K562 (cell line): ENCODE measurements at regions not wholly inside any gene's neighbourhood (a gene's known extent, or its start where the extent isn't known, plus 50 kb on each side); places are given as distances from the start of the nearest gene placed in this dataset.

ENCODE experiments used
- ATAC-seq: fragments of 200-7000 bp; cut with Tn5 transposase; 3 replicates; pipeline ENCODE4 v1.9.1; 2020; ENCODE audit warnings: moderate library complexity
- BruUV-seq: library from RNA; stranded (reverse); fragments of 400-500 nt; replicated peaks from 2 replicates; lab custom pipeline; 2021; lab: Mats Ljungman, UMichigan
- CTCF ChIA-PET: fragments of 300-600 bp; formaldehyde crosslinking; extraction: SDS; loops from one replicate; lab custom pipeline; 2021; ENCODE audit warnings: low intra/inter-chr PET ratio; lab: Yijun Ruan, JAX
- POLR2A ChIA-PET: fragments of 300-600, 350-650 bp; sonication (Branson Sonifier 250); formaldehyde crosslinking; extraction: SDS; loops from one replicate; lab custom pipeline; 2021; ENCODE audit warnings: antibody characterized with exemption, inconsistent platforms; lab: Yijun Ruan, JAX
- DNase-seq, 4 experiments: peaks; one replicate each; pipeline versions ENCODE4 v3.0.0 to v3.0.0-alpha.2; 2011 to 2018; ENCODE audit warnings: low spot score in 3 of 4, mixed read lengths in 3 of 4; ENCODE audit errors: extremely low read depth in 1 of 4
- FAIRE-seq: peaks from 2 replicates; lab custom pipeline; 2011; peaks lifted over from hg19 to GRCh38; lab: Jason Lieb, UNC
- H2AFZ ChIP-seq: 2 replicates; pipeline ENCODE4 v1.6.0; 2011; ENCODE audit warnings: low read depth, low read length, control low read depth, inconsistent platforms
- H3K27ac ChIP-seq: fragments of 200-600 bp; 3 replicates; pipeline ENCODE4 v1.8.0; 2011; ENCODE audit warnings: low read depth, mild to moderate bottlenecking, control low read depth, inconsistent platforms, low read length, moderate library complexity, mixed read lengths; ENCODE audit errors: extremely low read depth
- H3K27me3 ChIP-seq, 2 experiments: fragments of 300-600 bp in 1 of 2; 2 replicates in 1 of 2; 3 replicates in 1 of 2; pipeline versions ENCODE4 v1.6.0 to v1.8.0; 2011; ENCODE audit warnings: inconsistent platforms in 2 of 2, low read length in 2 of 2, mild to moderate bottlenecking in 1 of 2, mixed read lengths in 1 of 2, moderate library complexity in 1 of 2; ENCODE audit not compliant: control insufficient read depth in 2 of 2, insufficient read depth in 2 of 2
- H3K36me3 ChIP-seq: fragments of 300-600 bp; 3 replicates; pipeline ENCODE4 v1.8.0; 2011; ENCODE audit warnings: mild to moderate bottlenecking, low read length, inconsistent platforms; ENCODE audit not compliant: control insufficient read depth, insufficient read depth
- H3K4me1 ChIP-seq, 2 experiments: fragments of 200-600 bp in 1 of 2; replicated peaks in 1 of 2; 2 replicates in 1 of 2; 3 replicates in 1 of 2; pipeline versions ENCODE4 v1.5.1 to v1.8.0; 2011; ENCODE audit warnings: inconsistent platforms in 2 of 2, low read length in 2 of 2, mild to moderate bottlenecking in 1 of 2, mixed read lengths in 1 of 2, moderate library complexity in 1 of 2; ENCODE audit not compliant: control insufficient read depth in 2 of 2, insufficient read depth in 2 of 2
- H3K4me2 ChIP-seq: 2 replicates; pipeline ENCODE4 v1.6.1; 2011; ENCODE audit warnings: low read length, control low read depth, inconsistent platforms, mixed read lengths; ENCODE audit not compliant: insufficient read depth
- H3K4me3 ChIP-seq: fragments of 200-600 bp; sonication (generic), shearing (Covaris generic); 2 replicates; pipeline ENCODE4 v1.5.1; 2016; ENCODE audit warnings: control low read depth, inconsistent platforms
- H3K79me2 ChIP-seq: fragments of 200-600 bp; 3 replicates; pipeline ENCODE4 v1.8.0; 2011; ENCODE audit warnings: low read length, inconsistent platforms; ENCODE audit not compliant: control insufficient read depth, insufficient read depth
- H3K9ac ChIP-seq, 2 experiments: 2 replicates each; pipeline versions ENCODE4 v1.6.0 to v1.6.1; 2011; ENCODE audit warnings: low read depth in 2 of 2, low read length in 2 of 2, control low read depth in 1 of 2, inconsistent platforms in 1 of 2, mild to moderate bottlenecking in 1 of 2, mixed read lengths in 1 of 2; ENCODE audit not compliant: insufficient read depth in 1 of 2
- H3K9me1 ChIP-seq: one replicate; pipeline ENCODE4 v1.6.0; 2011; ENCODE audit warnings: inconsistent platforms, mild to moderate bottlenecking, low read length, moderate library complexity; ENCODE audit not compliant: control insufficient read depth, insufficient read depth
- H3K9me3 ChIP-seq: replicated peaks from 2 replicates; pipeline ENCODE4 v1.5.1; 2011; ENCODE audit warnings: low read depth, low read length, inconsistent platforms; ENCODE audit not compliant: control insufficient read depth, insufficient read depth
- H4K20me1 ChIP-seq: replicated peaks from 2 replicates; pipeline ENCODE4 v1.6.1; 2011; ENCODE audit warnings: low read length, inconsistent platforms, mixed read lengths; ENCODE audit not compliant: control insufficient read depth, insufficient read depth
- ELF4 ChIP-seq: fragments of 450-650 bp; formaldehyde crosslinking; IDR thresholded peaks from 2 replicates; pipeline ENCODE4 v1.4.0; 2022; ENCODE audit warnings: missing genetic modification characterization
- MAFG ChIP-seq: fragments of 450-650 bp; conservative IDR thresholded peaks from 2 replicates; pipeline ENCODE4 v1.6.1; 2016; ENCODE audit warnings: missing genetic modification characterization, missing compliant biosample characterization
- MAFK ChIP-seq: IDR thresholded peaks from 2 replicates; pipeline ENCODE4 v1.6.1; 2011; ENCODE audit warnings: low read length, improper control_type of control experiment
- ZFP1 ChIP-seq: fragments of 450-650 bp; formaldehyde crosslinking; IDR thresholded peaks from 2 replicates; pipeline ENCODE4 v1.4.0; 2020; ENCODE audit warnings: mild to moderate bottlenecking, mixed read lengths
- WGBS: fragments of 100-300 bp; shearing (Covaris generic); methylation state at CpG from one replicate; pipeline ENCODE4 v1.1.6; 2016; ENCODE audit warnings: low coverage, mixed read lengths; ENCODE audit not compliant: insufficient coverage; ENCODE audit errors: missing lambda C conversion rate; 5-methylcytosine and 5-hydroxymethylcytosine counted together
- in situ Hi-C: fragments of 300-500 bp; cut with MboI; formaldehyde crosslinking; loops from 4 replicates; pipeline ENCODE4 v1.15.0; 2018; ENCODE audit warnings: inconsistent platforms, mixed read lengths
- intact Hi-C: fragments of 100-400 bp; cut with micrococcal nuclease; formaldehyde crosslinking; loops from 2 replicates; pipeline ENCODE4 v1.14.2; 2022
- TF ChIP-seq, protein P1 (sequence below): fragments of 250-450 bp; sonication (Bioruptor Pico); IDR thresholded peaks from 2 replicates; pipeline ENCODE4 v1.9.0; 2021; ENCODE audit warnings: mild to moderate bottlenecking, inconsistent platforms
- TF ChIP-seq, protein P2 (sequence below): sonication (generic); formaldehyde crosslinking; IDR thresholded peaks from 2 replicates; pipeline ENCODE4 v1.8.0; 2022; ENCODE audit warnings: mild to moderate bottlenecking, missing genetic modification reagents

DNA sequence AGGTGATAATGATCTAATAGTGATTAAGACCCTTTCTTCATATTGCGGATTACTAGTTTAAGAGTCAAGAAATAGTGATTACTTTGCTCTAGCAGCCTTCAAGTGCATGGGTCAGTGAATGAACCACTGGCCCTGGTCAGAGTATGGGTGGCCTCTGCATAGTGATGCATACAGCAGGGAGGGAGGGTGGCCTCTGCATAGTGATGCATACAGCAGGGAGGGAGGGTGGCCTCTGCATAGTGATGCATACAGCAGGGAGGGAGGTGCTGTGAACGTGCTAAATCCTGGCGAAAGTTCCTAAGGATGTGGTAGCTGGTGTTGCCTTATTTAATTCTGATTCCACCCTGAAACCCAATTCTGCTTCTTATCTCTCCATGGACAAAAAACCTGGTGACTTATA is 246.7 kb upstream of the ARSJ start:
- FAIRE-seq (no peak), ATAC-seq (no peak), DNase-seq (no peak)
- Histone ChIP-seq H2AFZ (no peak overlapping the region), H3K9me3 (no peaks in the 10 kb centered on the region), H3K27ac (no peak overlapping the region), H3K4me3 (no peak overlapping the region), H3K4me2 (no peak overlapping the region), H3K36me3 (no peaks in the 10 kb centered on the region), H3K9ac (no peak overlapping the region), H3K9me1 (no peaks in the 10 kb centered on the region), H4K20me1 (no peaks in the 10 kb centered on the region), H3K79me2 (no peaks in the 10 kb centered on the region), H3K27me3 (no peaks in the 10 kb centered on the region), H3K4me1 (no peaks in the 10 kb centered on the region)
- in situ Hi-C loops: no loop called here
- 0% methylated on average over 3 of the region's 3 CpGs for WGBS
- CTCF ChIA-PET: no interaction called here
- POLR2A ChIA-PET: no interaction called here
- intact Hi-C loops: no loop called here
- BruUV-seq: no TSS peak
- no peak for TF ChIP-seq MAFG (tag)
- TF ChIP-seq, protein P1, sequence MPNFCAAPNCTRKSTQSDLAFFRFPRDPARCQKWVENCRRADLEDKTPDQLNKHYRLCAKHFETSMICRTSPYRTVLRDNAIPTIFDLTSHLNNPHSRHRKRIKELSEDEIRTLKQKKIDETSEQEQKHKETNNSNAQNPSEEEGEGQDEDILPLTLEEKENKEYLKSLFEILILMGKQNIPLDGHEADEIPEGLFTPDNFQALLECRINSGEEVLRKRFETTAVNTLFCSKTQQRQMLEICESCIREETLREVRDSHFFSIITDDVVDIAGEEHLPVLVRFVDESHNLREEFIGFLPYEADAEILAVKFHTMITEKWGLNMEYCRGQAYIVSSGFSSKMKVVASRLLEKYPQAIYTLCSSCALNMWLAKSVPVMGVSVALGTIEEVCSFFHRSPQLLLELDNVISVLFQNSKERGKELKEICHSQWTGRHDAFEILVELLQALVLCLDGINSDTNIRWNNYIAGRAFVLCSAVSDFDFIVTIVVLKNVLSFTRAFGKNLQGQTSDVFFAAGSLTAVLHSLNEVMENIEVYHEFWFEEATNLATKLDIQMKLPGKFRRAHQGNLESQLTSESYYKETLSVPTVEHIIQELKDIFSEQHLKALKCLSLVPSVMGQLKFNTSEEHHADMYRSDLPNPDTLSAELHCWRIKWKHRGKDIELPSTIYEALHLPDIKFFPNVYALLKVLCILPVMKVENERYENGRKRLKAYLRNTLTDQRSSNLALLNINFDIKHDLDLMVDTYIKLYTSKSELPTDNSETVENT (CRISPR knock-in tag): no peak
- no peak for TF ChIP-seq ZFP1 (CRISPR knock-in tag)
- no peak for TF ChIP-seq ELF4 (CRISPR knock-in tag)
- TF ChIP-seq MAFK: no peak
- TF ChIP-seq, protein P2, sequence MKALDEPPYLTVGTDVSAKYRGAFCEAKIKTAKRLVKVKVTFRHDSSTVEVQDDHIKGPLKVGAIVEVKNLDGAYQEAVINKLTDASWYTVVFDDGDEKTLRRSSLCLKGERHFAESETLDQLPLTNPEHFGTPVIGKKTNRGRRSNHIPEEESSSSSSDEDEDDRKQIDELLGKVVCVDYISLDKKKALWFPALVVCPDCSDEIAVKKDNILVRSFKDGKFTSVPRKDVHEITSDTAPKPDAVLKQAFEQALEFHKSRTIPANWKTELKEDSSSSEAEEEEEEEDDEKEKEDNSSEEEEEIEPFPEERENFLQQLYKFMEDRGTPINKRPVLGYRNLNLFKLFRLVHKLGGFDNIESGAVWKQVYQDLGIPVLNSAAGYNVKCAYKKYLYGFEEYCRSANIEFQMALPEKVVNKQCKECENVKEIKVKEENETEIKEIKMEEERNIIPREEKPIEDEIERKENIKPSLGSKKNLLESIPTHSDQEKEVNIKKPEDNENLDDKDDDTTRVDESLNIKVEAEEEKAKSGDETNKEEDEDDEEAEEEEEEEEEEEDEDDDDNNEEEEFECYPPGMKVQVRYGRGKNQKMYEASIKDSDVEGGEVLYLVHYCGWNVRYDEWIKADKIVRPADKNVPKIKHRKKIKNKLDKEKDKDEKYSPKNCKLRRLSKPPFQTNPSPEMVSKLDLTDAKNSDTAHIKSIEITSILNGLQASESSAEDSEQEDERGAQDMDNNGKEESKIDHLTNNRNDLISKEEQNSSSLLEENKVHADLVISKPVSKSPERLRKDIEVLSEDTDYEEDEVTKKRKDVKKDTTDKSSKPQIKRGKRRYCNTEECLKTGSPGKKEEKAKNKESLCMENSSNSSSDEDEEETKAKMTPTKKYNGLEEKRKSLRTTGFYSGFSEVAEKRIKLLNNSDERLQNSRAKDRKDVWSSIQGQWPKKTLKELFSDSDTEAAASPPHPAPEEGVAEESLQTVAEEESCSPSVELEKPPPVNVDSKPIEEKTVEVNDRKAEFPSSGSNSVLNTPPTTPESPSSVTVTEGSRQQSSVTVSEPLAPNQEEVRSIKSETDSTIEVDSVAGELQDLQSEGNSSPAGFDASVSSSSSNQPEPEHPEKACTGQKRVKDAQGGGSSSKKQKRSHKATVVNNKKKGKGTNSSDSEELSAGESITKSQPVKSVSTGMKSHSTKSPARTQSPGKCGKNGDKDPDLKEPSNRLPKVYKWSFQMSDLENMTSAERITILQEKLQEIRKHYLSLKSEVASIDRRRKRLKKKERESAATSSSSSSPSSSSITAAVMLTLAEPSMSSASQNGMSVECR (CRISPR knock-in tag): no peak
